Lung (tissue), 11 donors: ENCODE measurements at regions not wholly inside any gene's neighbourhood (a gene's known extent, or its start where the extent isn't known, plus 50 kb on each side); places are given as distances from the start of the nearest gene placed in this dataset.

Source experiments
- ATAC-seq: fragments of 200-7000 bp; cut with Tn5 transposase; one replicate; pipeline ENCODE4 v1.9.1; 2020; ENCODE audit warnings: moderate number of reproducible peaks; ENCODE audit not compliant: insufficient read depth, low FRiP score
- DNase-seq, 3 donors: peaks; one replicate each; pipeline ENCODE4 v3.0.0-alpha.2; 2013 to 2017
- H3K27ac ChIP-seq, 2 donors: one replicate each; pipeline ENCODE4 v1.5.1; 2013; ENCODE audit warnings: mild to moderate bottlenecking in 2 of 2, moderate library complexity in 2 of 2, control low read depth in 1 of 2, inconsistent platforms in 1 of 2, low read depth in 1 of 2, low read length in 1 of 2
- H3K27me3 ChIP-seq, 3 donors: one replicate each; pipeline ENCODE4 v1.5.1; 2013; ENCODE audit warnings: low read length in 2 of 3; ENCODE audit not compliant: control insufficient read depth in 3 of 3, insufficient read depth in 3 of 3
- H3K36me3 ChIP-seq, 4 donors: one replicate each; pipeline ENCODE4 v1.5.1; 2013; ENCODE audit warnings: low read length in 4 of 4, mild to moderate bottlenecking in 1 of 4, moderate library complexity in 1 of 4; ENCODE audit not compliant: control insufficient read depth in 4 of 4, insufficient read depth in 4 of 4
- H3K4me1 ChIP-seq, 5 donors: one replicate each; pipeline ENCODE4 v1.5.1; 2013; ENCODE audit warnings: low read length in 5 of 5, mild to moderate bottlenecking in 2 of 5, moderate library complexity in 1 of 5; ENCODE audit not compliant: control insufficient read depth in 5 of 5, insufficient read depth in 5 of 5
- H3K4me3 ChIP-seq: one replicate; pipeline ENCODE4 v1.5.1; 2013; ENCODE audit warnings: mild to moderate bottlenecking, control low read depth, moderate library complexity
- H3K9ac ChIP-seq, 2 donors: one replicate each; pipeline ENCODE4 v1.5.1; 2013; ENCODE audit warnings: low read length in 2 of 2, control low read depth in 1 of 2; ENCODE audit not compliant: insufficient read depth in 1 of 2
- H3K9me3 ChIP-seq, 4 donors: one replicate each; pipeline ENCODE4 v1.5.1; 2013; ENCODE audit warnings: low read length in 3 of 4, mild to moderate bottlenecking in 1 of 4, moderate library complexity in 1 of 4; ENCODE audit not compliant: control insufficient read depth in 4 of 4, insufficient read depth in 3 of 4
- WGBS, 2 donors: extraction: QIAGEN DNeasy Blood & Tissue Kit; methylation state at CpG; one replicate each; pipeline ENCODE4 v1.1.7; 2013; 5-methylcytosine and 5-hydroxymethylcytosine counted together
- TF ChIP-seq, protein P1 (sequence below): IDR thresholded peaks from 2 replicates; pipeline ENCODE4 v1.5.1; 2012; ENCODE audit warnings: mild to moderate bottlenecking; ENCODE audit errors: control extremely low read depth, extremely low read depth
- donor health status: control.
- donor health status: control.
- donor health status: Bipolar disorder and iron deficiency.
- donor health status: healthy.
- donor health status: DM: yes; HTN: yes; CAD: no.

DNA sequence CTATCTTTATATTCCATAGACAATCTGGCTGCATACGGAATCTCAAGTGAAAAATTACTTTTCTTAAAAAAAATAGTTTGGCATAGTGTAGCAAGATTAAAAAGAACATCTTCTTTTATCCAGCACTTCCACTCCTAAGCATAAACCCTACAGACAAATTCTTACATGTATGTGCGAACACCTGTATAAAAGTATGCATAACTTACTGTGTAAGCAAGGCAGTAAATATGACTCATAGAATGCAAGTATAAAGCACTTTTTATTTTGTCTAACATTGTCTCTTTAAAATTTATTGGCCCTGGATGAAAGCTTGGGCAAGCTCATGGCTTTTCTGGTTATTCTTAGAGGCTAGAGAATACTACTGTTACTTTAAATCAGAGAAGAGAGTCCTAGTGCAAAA lies 86.4 kb downstream of the MSX2 start:
- ATAC-seq: no peak
- TF ChIP-seq, protein P1, sequence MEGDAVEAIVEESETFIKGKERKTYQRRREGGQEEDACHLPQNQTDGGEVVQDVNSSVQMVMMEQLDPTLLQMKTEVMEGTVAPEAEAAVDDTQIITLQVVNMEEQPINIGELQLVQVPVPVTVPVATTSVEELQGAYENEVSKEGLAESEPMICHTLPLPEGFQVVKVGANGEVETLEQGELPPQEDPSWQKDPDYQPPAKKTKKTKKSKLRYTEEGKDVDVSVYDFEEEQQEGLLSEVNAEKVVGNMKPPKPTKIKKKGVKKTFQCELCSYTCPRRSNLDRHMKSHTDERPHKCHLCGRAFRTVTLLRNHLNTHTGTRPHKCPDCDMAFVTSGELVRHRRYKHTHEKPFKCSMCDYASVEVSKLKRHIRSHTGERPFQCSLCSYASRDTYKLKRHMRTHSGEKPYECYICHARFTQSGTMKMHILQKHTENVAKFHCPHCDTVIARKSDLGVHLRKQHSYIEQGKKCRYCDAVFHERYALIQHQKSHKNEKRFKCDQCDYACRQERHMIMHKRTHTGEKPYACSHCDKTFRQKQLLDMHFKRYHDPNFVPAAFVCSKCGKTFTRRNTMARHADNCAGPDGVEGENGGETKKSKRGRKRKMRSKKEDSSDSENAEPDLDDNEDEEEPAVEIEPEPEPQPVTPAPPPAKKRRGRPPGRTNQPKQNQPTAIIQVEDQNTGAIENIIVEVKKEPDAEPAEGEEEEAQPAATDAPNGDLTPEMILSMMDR: no peak
- WGBS, 2 donors: 68 to 93% methylated on average over 2 of the region's 2 CpGs
- H3K4me1 ChIP-seq: peaks cover 0 to 22% (median 0%) of the 10 kb centered on the region in 5 donors
- no peaks in the 10 kb centered on the region for H3K27me3 ChIP-seq
- no peak overlapping the region for H3K9ac ChIP-seq
- H3K9me3 ChIP-seq: no peaks in the 10 kb centered on the region
- no peak overlapping the region for H3K4me3 ChIP-seq
- DNase-seq: no peak
- no peak overlapping the region for H3K27ac ChIP-seq
- no peaks in the 10 kb centered on the region for H3K36me3 ChIP-seq

DNA sequence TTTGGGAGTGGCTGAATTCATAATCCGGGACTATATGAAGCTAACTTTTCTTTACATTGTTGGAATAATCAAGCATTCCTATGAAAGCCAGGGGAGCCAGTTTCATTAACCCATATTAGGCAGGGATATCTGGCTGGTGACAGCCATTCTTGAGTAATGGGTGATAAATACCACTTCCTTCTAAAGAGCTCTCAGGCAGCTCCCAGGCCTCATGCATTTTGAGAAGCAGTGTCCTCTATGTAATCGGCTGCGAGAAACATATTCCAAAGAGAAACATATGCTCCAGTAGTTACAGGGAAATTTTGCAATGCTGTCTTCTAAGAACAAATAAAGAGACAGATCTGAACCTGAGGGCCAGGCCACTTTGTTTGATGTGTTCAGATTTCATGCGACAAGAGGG lies 83.1 kb downstream of the MSX2 start:
- TF ChIP-seq, protein P1: no peak
- no peaks in the 10 kb centered on the region for H3K36me3 ChIP-seq
- DNase-seq (peak; percentile 21 to 74 (median 65)), ATAC-seq (no peak)
- H3K4me1 ChIP-seq: peaks cover 0 to 22% (median 0%) of the 10 kb centered on the region in 5 donors
- no peak overlapping the region for H3K4me3 ChIP-seq
- WGBS, 2 donors: 61 to 74% methylated on average over 4 of the region's 4 CpGs
- H3K27me3 ChIP-seq: no peaks in the 10 kb centered on the region
- no peak overlapping the region for H3K27ac ChIP-seq
- peaks cover 0 to 3% (median 1%) of the 10 kb centered on the region in 4 donors for H3K9me3 ChIP-seq
- no peak overlapping the region for H3K9ac ChIP-seq

DNA sequence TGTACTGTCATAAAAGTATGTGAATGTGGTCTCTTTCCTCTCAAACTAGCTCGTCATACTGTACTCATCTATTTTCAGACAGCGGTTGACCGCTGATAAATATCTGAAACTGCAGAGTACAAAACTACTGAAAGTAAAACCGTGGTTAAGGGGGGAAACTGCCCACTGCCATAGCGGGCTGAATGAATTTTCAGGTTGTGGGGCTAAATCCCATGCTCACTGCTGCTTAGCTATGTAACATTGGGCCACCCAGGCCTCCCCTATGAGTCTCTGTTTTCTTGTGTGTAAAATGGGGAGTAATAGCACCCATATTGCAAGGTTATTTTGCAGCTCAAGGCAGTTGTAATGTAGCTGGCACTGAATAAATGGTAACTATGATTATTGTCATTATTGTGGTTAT lies 82.3 kb downstream of the MSX2 start:
- Histone ChIP-seq H3K9ac (no peak overlapping the region), H3K4me3 (no peak overlapping the region), H3K27ac (no peak overlapping the region), H3K9me3 (peaks cover 0 to 3% (median 1%) of the 10 kb centered on the region in 4 donors), H3K4me1 (peaks cover 0 to 22% (median 0%) of the 10 kb centered on the region in 5 donors), H3K27me3 (no peaks in the 10 kb centered on the region), H3K36me3 (no peaks in the 10 kb centered on the region)
- ATAC-seq: no peak
- no peak for DNase-seq
- 87 to 90% methylated on average over 5 of the region's 5 CpGs for WGBS, 2 donors
- TF ChIP-seq, protein P1: no peak

DNA sequence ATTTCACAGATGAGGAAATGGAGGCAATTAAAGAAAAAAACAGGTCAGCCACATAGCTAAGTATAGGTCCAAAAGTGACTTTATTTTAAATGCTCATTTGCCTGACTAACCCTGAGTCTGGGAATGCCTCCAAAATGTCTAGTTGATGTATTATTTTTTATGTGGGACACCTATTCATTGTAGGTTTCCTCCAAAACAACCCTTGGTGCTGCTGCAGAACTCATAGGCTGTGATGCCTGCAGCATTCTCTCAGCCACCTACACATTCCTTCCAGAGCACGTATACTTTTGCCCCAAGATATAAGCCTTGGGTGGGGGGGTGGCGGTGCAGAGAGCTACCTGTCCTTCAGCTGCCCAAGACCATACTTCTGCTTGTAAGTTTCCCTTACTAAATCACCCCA lies 77.4 kb downstream of the MSX2 start:
- Histone ChIP-seq H3K36me3 (no peaks in the 10 kb centered on the region), H3K9ac (no peak overlapping the region), H3K4me1 (peaks cover 0 to 20% (median 0%) of the 10 kb centered on the region in 5 donors), H3K27me3 (peaks cover 0 to 3% (median 0%) of the 10 kb centered on the region in 3 donors), H3K27ac (no peak overlapping the region), H3K4me3 (no peak overlapping the region), H3K9me3 (peaks cover 0 to 11% (median 3%) of the 10 kb centered on the region in 4 donors)
- DNase-seq (no peak), ATAC-seq (no peak)
- WGBS, 2 donors: 81 to 85% methylated on average over 2 of the region's 2 CpGs
- TF ChIP-seq, protein P1: no peak
